Cardiac fibroblast (primary cell): ENCODE measurements at regions not wholly inside any gene's neighbourhood (a gene's known extent, or its start where the extent isn't known, plus 50 kb on each side); places are given as distances from the start of the nearest gene placed in this dataset.

Source experiments
- DNase-seq, 2 donors: peaks; one replicate each; pipeline versions ENCODE4 v3.0.0 to v3.0.0-alpha.2; 2010; ENCODE audit warnings: low read depth in 2 of 2
- H3K4me3 ChIP-seq, 2 donors: replicated peaks in 1 of 2; 1 replicate in 1 of 2; 2 replicates in 1 of 2; pipeline ENCODE4 v1.5.1; 2011; ENCODE audit warnings: low read depth in 2 of 2, low read length in 2 of 2, mild to moderate bottlenecking in 2 of 2, moderate library complexity in 1 of 2
- TF ChIP-seq, protein P1 (sequence below): IDR thresholded peaks from one replicate; pipeline ENCODE4 v1.5.1; 2011; ENCODE audit warnings: low read depth, mild to moderate bottlenecking, low read length, inconsistent platforms

DNA sequence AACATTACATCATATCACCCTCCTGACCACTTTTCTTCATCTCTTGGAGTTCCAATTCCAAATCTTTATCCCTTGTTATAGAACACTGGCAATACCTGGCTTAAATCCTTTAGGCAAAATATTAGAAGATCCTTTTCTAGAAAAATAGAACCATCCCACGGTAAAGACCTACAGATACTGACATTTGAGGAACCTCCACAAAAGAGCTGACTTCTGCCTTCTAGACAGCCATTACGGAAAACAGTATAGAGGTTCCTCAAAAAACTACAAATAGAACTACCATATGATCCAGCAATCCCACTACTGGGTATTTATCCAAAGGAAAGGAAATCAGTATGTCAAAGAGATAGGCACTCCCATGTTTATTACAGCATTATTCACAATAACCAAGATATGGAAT is 241.7 kb upstream of the AMIGO2 start:
- TF ChIP-seq, protein P1, sequence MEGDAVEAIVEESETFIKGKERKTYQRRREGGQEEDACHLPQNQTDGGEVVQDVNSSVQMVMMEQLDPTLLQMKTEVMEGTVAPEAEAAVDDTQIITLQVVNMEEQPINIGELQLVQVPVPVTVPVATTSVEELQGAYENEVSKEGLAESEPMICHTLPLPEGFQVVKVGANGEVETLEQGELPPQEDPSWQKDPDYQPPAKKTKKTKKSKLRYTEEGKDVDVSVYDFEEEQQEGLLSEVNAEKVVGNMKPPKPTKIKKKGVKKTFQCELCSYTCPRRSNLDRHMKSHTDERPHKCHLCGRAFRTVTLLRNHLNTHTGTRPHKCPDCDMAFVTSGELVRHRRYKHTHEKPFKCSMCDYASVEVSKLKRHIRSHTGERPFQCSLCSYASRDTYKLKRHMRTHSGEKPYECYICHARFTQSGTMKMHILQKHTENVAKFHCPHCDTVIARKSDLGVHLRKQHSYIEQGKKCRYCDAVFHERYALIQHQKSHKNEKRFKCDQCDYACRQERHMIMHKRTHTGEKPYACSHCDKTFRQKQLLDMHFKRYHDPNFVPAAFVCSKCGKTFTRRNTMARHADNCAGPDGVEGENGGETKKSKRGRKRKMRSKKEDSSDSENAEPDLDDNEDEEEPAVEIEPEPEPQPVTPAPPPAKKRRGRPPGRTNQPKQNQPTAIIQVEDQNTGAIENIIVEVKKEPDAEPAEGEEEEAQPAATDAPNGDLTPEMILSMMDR: no peak
- H3K4me3 ChIP-seq: no peak overlapping the region
- no peak for DNase-seq

DNA sequence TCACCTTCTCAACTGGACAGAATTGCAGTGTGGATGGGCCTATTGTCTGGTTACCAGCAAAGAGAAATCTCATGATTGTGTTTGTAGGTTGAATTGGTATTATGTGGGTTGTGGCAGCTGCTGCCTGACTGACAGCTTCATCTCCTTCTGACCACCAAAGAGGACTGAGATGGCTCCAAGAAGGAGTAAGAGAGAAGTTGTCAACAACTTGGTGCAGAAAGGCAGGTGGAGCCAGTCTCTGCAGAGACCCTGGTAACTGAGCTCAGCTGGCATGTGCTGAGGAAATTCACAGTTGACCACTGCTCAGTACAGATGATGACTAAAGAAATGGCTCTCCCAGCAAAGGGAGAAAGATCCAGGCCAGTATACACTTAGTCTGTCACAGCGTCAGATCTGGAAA is 240.0 kb upstream of the AMIGO2 start:
- TF ChIP-seq, protein P1: no peak
- no peak overlapping the region for H3K4me3 ChIP-seq
- DNase-seq: no peak

DNA sequence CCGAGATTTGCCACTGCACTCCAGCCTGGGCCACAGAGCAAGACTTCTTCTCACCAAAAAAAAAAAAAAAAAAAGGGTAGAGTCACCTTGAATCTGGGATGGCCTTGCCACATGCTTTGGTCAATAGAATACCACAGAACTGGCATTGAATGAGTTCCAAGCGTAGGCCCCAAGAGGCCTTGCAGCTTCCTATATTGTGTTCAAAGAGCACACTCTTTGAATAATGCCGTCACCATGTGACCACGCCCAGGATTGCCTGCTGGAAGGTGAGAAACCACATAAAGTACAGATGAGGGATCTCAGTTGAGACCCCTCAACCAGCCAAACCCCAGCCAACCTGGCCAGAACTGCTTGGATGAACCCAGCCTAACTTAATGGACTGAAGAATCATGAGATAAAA is 239.2 kb upstream of the AMIGO2 start:
- no peak overlapping the region for H3K4me3 ChIP-seq
- no peak for DNase-seq
- TF ChIP-seq, protein P1: no peak

DNA sequence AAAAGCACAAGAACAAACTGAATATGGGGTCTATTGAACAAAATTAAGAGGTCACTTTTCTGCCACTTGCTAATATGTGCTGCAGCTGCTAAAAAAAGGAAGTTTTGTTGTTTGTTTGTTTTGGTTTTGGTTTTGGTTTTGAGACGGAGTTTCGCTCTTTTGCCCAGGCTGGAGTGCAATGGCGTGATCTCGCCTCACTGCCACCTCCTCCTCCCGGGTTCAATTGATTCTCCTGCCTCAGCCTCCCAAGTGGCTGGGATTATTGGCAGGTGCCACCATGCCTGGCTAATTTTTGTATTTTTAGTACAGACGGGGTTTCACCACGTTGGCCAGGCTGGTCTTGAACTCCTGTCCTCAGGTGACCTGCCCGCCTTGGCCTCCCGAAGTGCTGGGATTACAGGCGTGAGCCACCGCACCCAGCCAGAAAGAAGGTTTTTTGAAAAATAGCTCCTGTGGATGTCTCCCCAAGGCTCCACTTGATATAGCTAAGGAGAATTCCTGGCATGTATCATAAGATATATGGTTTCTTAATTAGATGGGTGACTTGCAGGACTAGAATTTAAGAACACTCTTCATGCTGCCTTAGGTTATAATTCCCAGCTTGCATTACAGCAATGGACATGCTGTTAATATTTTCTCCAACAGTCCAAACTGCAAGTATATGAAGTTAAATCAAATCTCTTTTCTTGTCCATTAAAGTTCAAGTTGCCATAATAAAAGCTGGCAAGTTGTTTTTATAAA is 237.6 kb upstream of the AMIGO2 start:
- DNase-seq: peak in 1 of 2 donors; percentile 7
- TF ChIP-seq, protein P1: no peak
- no peak overlapping the region for H3K4me3 ChIP-seq

DNA sequence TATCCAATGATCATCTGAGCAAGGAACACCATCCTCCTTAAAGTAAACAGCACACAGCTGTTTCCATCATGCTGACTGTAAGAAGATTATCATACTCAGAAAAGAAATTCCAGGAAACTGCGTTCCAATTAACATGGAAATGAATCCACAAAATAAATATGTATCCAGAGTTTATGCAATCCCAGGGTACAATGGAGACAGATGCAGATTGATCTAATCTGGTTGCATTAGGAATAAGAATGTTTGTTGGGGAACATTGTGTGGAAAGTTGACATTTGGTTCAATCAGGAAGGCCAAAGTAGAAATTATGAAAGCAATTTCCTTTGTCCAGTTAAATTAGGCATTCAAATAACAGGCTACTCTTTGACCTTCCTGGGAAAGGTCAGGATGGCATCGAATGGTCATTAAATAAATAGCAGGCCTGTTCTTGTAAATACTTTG is 236.9 kb upstream of the AMIGO2 start:
- H3K4me3 ChIP-seq: no peak overlapping the region
- peak in 1 of 2 donors; percentile 53 for DNase-seq
- TF ChIP-seq, protein P1: no peak

DNA sequence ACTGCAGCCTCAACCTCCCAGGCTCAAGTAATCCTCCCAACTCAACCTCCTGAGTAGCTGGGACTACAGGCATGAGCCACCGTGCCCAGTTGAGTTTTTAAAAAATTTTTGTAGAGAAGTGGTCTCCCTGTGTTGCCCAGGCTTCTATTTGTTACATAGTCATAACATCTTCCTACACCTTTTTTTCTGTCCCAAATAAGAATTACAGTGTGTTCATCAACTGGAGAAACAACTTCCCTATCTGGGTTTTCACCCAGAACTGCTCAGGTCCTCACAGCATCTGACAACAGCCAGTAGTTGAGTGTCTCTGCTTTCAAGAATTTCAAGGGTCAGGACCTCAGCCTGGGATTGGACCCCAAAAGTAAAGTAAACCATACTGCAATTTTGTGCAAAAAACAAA is 235.2 kb upstream of the AMIGO2 start:
- no peak for DNase-seq
- no peak overlapping the region for H3K4me3 ChIP-seq

More for the DNA sequence above, 235.2 kb upstream of the AMIGO2 start:
- TF ChIP-seq, protein P1: no peak
